ENCODE measurements at regions not wholly inside any gene's neighbourhood (a gene's known extent, or its start where the extent isn't known, plus 50 kb on each side); places are given as distances from the start of the nearest gene placed in this dataset.

GRCh38 chr2:200172521-200172920, 134.0 kb upstream of the SPATS2L start:
- Histone ChIP-seq H3K4me3 (ENCODE audit: low read length) (no peak overlapping the region), H3F3A (ENCODE audit: low read length, unreplicated experiment) (no peaks in the 10 kb centered on the region), H3K79me2 (ENCODE audit: low read length) (no peaks in the 10 kb centered on the region), H3K9me3 (ENCODE audit: low read length) (no peaks in the 10 kb centered on the region), H4K20me1 (ENCODE audit: low read length) (no peaks in the 10 kb centered on the region), H3K27me3 (ENCODE audit: low read length) (no peaks in the 10 kb centered on the region), H3K4me2 (ENCODE audit: low read length) (no peak overlapping the region), H3K9me2 (replicated peaks; ENCODE audit: low read length) (no peaks in the 10 kb centered on the region), H3K27ac (ENCODE audit: low read length) (no peak overlapping the region), H3K36me3 (ENCODE audit: low read depth, low read length) (no peaks in the 10 kb centered on the region), H2AFZ (ENCODE audit: low read length) (no peak overlapping the region), H3K4me1 (ENCODE audit: insufficient read depth, low read length) (no peaks in the 10 kb centered on the region), H3K9ac (ENCODE audit: low read length) (no peak overlapping the region)
- no peak for ATAC-seq
- no peak for DNase-seq
- intact Hi-C loops (cut with micrococcal nuclease) = no loop called here
- TF ChIP-seq CTCF (conservative IDR thresholded peaks at IDR 0.05; ENCODE audit: low read depth, low read length) = no peak
- BruUV-seq (replicated peaks) = no TSS peak
- ChIA-PET POLR2A (ENCODE audit: unreplicated experiment) (no interaction called here), CTCF (no interaction called here)

- Histone ChIP-seq H3K9ac (ENCODE audit: low read length) (no peak overlapping the region), H3K27ac (ENCODE audit: low read length) (no peak overlapping the region), H3K4me1 (ENCODE audit: insufficient read depth, low read length) (no peaks in the 10 kb centered on the region), H3K36me3 (ENCODE audit: low read depth, low read length) (no peaks in the 10 kb centered on the region), H3F3A (ENCODE audit: low read length, unreplicated experiment) (no peaks in the 10 kb centered on the region), H3K9me2 (replicated peaks; ENCODE audit: low read length) (no peaks in the 10 kb centered on the region), H2AFZ (ENCODE audit: low read length) (no peak overlapping the region), H4K20me1 (ENCODE audit: low read length) (no peaks in the 10 kb centered on the region), H3K9me3 (ENCODE audit: low read length) (no peaks in the 10 kb centered on the region), H3K79me2 (ENCODE audit: low read length) (no peaks in the 10 kb centered on the region), H3K27me3 (ENCODE audit: low read length) (no peaks in the 10 kb centered on the region), H3K4me2 (ENCODE audit: low read length) (no peak overlapping the region), H3K4me3 (ENCODE audit: low read length) (no peak overlapping the region)
- BruUV-seq (replicated peaks) = no TSS peak
- intact Hi-C loops (cut with micrococcal nuclease) = no loop called here
- DNase-seq (peak; percentile 37), ATAC-seq (no peak; the same call in 1 of the 2 replicates)
- POLR2A ChIA-PET (ENCODE audit: unreplicated experiment) = no interaction called here
- CTCF ChIA-PET = no interaction called here
- TF ChIP-seq EZH2phosphoT487 (IDR thresholded peaks at IDR 0.05; ENCODE audit: borderline replicate concordance, low read length) = no peak
- TF ChIP-seq CTCF (conservative IDR thresholded peaks at IDR 0.05; ENCODE audit: low read depth, low read length) = no peak
- TF ChIP-seq EZH2 (IDR thresholded peaks at IDR 0.05; ENCODE audit: low read length, unreplicated experiment) = no peak
Measured at GRCh38 chr2:200172944-200173581, 133.4 kb upstream of the SPATS2L start.

- no peak overlapping the region for H3K27ac ChIP-seq (ENCODE audit: low read length)
- H3K9me2 ChIP-seq (replicated peaks; ENCODE audit: low read length) = no peaks in the 10 kb centered on the region
- ATAC-seq (no peak), DNase-seq (no peak)
- H3K4me3 ChIP-seq (ENCODE audit: low read length) = no peak overlapping the region
- TF ChIP-seq EZH2 (IDR thresholded peaks at IDR 0.05; ENCODE audit: low read length, unreplicated experiment) (no peak), EZH2phosphoT487 (IDR thresholded peaks at IDR 0.05; ENCODE audit: borderline replicate concordance, low read length) (no peak), CTCF (conservative IDR thresholded peaks at IDR 0.05; ENCODE audit: low read depth, low read length) (no peak)
- no peaks in the 10 kb centered on the region for H3K36me3 ChIP-seq (ENCODE audit: low read depth, low read length)
- no peaks in the 10 kb centered on the region for H4K20me1 ChIP-seq (ENCODE audit: low read length)
- ChIA-PET POLR2A (ENCODE audit: unreplicated experiment) (no interaction called here), CTCF (no interaction called here)
- H3K4me1 ChIP-seq (ENCODE audit: insufficient read depth, low read length) = no peaks in the 10 kb centered on the region
- H3K4me2 ChIP-seq (ENCODE audit: low read length) = no peak overlapping the region
- no peaks in the 10 kb centered on the region for H3K9me3 ChIP-seq (ENCODE audit: low read length)
- H3K79me2 ChIP-seq (ENCODE audit: low read length) = no peaks in the 10 kb centered on the region
- no peak overlapping the region for H3K9ac ChIP-seq (ENCODE audit: low read length)
- H3K27me3 ChIP-seq (ENCODE audit: low read length) = no peaks in the 10 kb centered on the region
- no peak overlapping the region for H2AFZ ChIP-seq (ENCODE audit: low read length)
- intact Hi-C loops (cut with micrococcal nuclease) = no loop called here
- BruUV-seq (replicated peaks) = no TSS peak
- H3F3A ChIP-seq (ENCODE audit: low read length, unreplicated experiment) = no peaks in the 10 kb centered on the region
Measured at GRCh38 chr2:200173691-200174090, 132.8 kb upstream of the SPATS2L start.
